Activated naive CD8-positive, alpha-beta T cell treated with anti-CD3 and anti-CD28 coated beads, Interleukin-2, amount 10 ng/mL, durations not matched to agents 7 days and 5 days (primary cell): ENCODE measurements at regions not wholly inside any gene's neighbourhood (a gene's known extent, or its start where the extent isn't known, plus 50 kb on each side); places are given as distances from the start of the nearest gene placed in this dataset.

Source experiments
- ATAC-seq: fragments of 150-1000 bp; cut with Tn5 transposase; one replicate; pipeline ENCODE4 v1.10.0; 2021; ENCODE audit warnings: low read depth, moderate library complexity
- POLR2A ChIA-PET: fragments of 350-600 bp; sonication (Branson Sonifier 250); formaldehyde crosslinking; loops from one replicate; lab custom pipeline; 2021; ENCODE audit warnings: antibody characterized with exemption; lab: Charles Lee
- DNase-seq: peaks from one replicate; pipeline ENCODE4 v3.0.0; 2021
- H3K27ac Mint-ChIP-seq: one replicate; pipeline ENCODE4 v1.8.0; 2022; ENCODE audit warnings: mild to moderate bottlenecking, mixed read lengths
- H3K27me3 Mint-ChIP-seq: one replicate; pipeline ENCODE4 v1.8.0; 2022; ENCODE audit warnings: mild to moderate bottlenecking, moderate library complexity, mixed read lengths
- H3K36me3 Mint-ChIP-seq: one replicate; pipeline ENCODE4 v1.8.0; 2021; ENCODE audit warnings: mild to moderate bottlenecking, mixed read lengths
- H3K4me1 Mint-ChIP-seq: one replicate; pipeline ENCODE4 v1.8.0; 2021; ENCODE audit warnings: mixed read lengths
- H3K4me3 Mint-ChIP-seq: one replicate; pipeline ENCODE4 v1.8.0; 2022; ENCODE audit warnings: mild to moderate bottlenecking, moderate library complexity, mixed read lengths
- H3K9me3 Mint-ChIP-seq: one replicate; pipeline ENCODE4 v1.8.0; 2021; ENCODE audit warnings: mixed read lengths

GRCh38 chr2:128495996-128496547, 177.4 kb upstream of the HS6ST1 start:
- Mint-ChIP-seq H3K4me1 (no peaks in the 10 kb centered on the region), H3K9me3 (no peaks in the 10 kb centered on the region), H3K27me3 (peaks cover 2% of the 10 kb centered on the region), H3K4me3 (no peak overlapping the region), H3K27ac (no peak overlapping the region), H3K36me3 (no peaks in the 10 kb centered on the region)
- no peak for DNase-seq
- POLR2A ChIA-PET = no interaction called here
- ATAC-seq = no peak

DNA sequence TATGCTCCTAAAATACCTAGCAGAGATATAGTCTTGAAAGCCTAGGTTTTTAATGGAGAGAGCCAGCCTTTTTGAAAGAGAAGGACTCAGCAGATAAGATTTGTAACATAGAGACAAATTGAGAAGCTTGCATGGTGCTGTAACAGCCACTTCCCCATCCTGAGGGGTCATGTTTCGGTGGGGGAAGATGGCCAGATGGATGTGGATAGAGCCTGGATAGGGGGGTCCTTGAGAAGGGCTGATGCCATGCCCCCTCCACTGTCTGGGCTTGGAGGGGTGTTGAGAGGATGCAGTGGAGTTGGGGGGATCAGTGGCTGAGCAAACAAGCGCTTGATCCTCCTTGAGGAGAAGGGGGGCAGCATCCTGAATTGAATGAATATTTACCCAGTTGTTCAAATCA, 178.0 kb upstream of the HS6ST1 start:
- POLR2A ChIA-PET = no interaction called here
- Mint-ChIP-seq H3K27ac (no peak overlapping the region), H3K27me3 (peaks cover 2% of the 10 kb centered on the region), H3K36me3 (no peaks in the 10 kb centered on the region), H3K9me3 (no peaks in the 10 kb centered on the region), H3K4me3 (no peak overlapping the region), H3K4me1 (no peaks in the 10 kb centered on the region)
- ATAC-seq = no peak
- no peak for DNase-seq

GRCh38 chr2:128497461-128497860, 178.8 kb upstream of the HS6ST1 start:
- ATAC-seq (no peak), DNase-seq (no peak)
- H3K4me1 Mint-ChIP-seq = no peaks in the 10 kb centered on the region
- no peak overlapping the region for H3K27ac Mint-ChIP-seq
- POLR2A ChIA-PET = no interaction called here
- peaks cover 6% of the 10 kb centered on the region for H3K27me3 Mint-ChIP-seq
- H3K4me3 Mint-ChIP-seq = no peak overlapping the region
- H3K9me3 Mint-ChIP-seq = no peaks in the 10 kb centered on the region
- no peaks in the 10 kb centered on the region for H3K36me3 Mint-ChIP-seq

DNA sequence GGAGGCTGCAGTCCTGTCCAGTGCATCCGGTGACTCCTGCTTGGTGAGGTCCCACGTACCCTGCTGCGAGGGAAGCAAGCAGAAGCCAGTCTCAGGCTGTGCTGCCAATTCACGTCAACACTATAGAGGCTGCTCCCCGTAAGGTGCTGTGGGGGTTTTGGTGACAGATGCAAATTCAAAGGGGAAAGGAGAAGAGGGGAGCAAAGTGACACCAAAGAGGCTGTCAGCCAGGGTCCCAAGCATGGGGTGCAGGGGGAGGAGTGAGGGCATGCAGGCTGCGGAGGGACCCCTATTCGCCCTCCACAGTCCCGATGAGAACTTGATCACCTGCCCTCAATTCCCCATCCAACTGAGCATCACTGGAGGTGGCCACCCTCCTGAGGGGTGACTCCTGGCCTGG, 179.4 kb upstream of the HS6ST1 start:
- Mint-ChIP-seq H3K36me3 (no peaks in the 10 kb centered on the region), H3K4me1 (no peaks in the 10 kb centered on the region), H3K4me3 (no peak overlapping the region), H3K27me3 (peaks cover 6% of the 10 kb centered on the region), H3K9me3 (no peaks in the 10 kb centered on the region), H3K27ac (no peak overlapping the region)
- ATAC-seq (no peak), DNase-seq (no peak)
- POLR2A ChIA-PET = no interaction called here

DNA sequence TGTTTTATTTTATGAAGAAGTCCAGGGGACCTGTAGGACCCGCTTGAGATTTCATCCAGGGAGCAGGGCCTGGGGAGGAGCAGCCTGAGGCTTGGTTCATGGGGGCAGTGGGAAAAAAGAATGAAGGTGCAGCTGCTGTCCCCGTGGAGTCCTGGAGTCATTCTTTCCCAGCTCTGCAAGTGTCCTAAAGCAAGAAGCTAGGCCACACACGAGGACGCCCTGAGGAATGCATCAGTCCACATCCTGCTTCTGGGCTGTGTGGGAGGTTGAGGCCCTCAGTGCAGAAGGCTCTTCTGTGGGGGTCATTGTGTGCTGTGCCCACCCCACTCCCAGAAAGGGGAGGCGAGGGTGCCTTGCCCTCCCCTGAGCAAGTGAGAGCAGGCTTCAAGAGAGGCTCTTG, 179.9 kb upstream of the HS6ST1 start:
- Mint-ChIP-seq H3K9me3 (no peaks in the 10 kb centered on the region), H3K4me3 (no peak overlapping the region), H3K4me1 (no peaks in the 10 kb centered on the region), H3K27ac (no peak overlapping the region), H3K36me3 (no peaks in the 10 kb centered on the region), H3K27me3 (peaks cover 6% of the 10 kb centered on the region)
- POLR2A ChIA-PET = no interaction called here
- DNase-seq (no peak), ATAC-seq (no peak)

DNA sequence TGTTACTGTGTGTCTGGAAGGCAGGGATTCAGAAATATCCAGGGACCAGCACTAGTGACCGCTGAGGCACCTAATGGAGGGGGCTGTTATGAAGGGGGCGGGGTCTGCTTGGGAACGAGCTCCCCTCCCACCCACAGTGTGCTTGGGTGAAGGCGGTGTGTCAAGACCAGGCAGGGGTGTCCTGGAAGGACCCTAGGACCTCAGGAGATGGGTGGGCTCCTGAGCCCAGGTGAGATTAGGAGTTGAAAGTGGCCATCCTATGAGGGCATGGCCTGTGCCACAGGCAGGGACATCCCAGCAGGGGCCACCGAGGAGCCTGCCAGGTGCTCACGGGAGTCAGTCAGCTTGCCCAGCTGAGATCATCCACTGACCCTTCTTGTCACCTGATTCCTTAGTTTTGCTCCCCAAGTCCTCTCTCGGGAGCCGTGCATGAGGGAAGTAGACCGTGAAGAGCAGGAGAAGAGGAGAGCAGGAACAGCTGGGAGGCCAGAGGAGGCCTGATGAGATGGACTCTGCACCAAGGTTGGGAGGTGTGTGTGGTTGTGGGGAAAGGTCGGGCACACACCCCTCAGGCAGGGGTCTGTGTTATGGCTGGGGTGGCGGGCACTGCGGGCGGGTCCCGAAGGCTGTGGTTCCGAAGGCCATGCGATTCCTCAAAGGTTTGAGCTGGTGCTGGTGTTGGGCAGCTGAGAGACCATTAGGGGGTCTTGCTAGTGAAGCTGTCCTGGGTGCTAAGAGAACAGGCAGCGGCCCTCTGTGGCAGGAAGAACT, 180.9 kb upstream of the HS6ST1 start:
- DNase-seq (no peak), ATAC-seq (no peak)
- Mint-ChIP-seq H3K9me3 (no peaks in the 10 kb centered on the region), H3K36me3 (no peaks in the 10 kb centered on the region), H3K27me3 (peaks cover 6% of the 10 kb centered on the region), H3K4me1 (no peaks in the 10 kb centered on the region), H3K4me3 (no peak overlapping the region), H3K27ac (no peak overlapping the region)
- POLR2A ChIA-PET = no interaction called here

- Mint-ChIP-seq H3K4me1 (no peaks in the 10 kb centered on the region), H3K36me3 (no peaks in the 10 kb centered on the region), H3K27ac (no peak overlapping the region), H3K27me3 (peaks cover 6% of the 10 kb centered on the region), H3K9me3 (no peaks in the 10 kb centered on the region), H3K4me3 (no peak overlapping the region)
- no peak for DNase-seq
- POLR2A ChIA-PET = no interaction called here
- no peak for ATAC-seq
These were observed 181.6 kb upstream of the HS6ST1 start for GRCh38 chr2:128500138-128500800.

DNA sequence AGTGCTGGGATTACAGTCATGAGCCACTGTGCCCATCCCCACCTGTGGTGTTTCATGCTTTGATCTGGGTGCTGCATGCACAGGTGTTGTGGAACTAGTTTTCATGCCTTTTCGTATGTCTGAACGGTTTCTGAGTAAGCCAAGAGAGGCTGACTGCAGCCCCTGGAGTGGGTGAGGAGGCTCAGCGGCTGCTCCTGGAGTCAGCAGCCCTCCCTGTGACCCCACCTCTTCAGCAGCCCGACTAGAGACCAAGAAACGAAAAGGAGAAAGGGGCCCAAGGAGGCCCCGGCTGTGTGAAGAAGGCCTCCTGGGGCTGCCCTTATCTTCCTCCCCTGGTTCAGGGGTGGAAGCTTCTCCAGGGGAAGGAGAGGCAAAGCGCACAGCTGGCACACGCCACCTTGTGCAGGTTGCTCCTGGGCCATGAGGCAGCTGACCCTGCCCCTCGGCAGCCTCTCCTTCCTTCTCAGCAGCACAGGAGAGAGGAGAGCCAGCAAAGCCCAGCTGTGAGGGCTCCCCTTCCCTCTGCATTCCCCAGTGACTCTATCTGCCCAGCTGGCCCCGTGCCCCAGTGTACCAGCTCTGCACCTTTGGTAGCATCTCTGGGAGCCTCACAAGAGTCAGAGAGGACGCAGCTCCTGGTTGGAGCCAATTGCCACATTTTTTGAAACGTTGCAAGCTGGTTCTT, 182.5 kb upstream of the HS6ST1 start:
- POLR2A ChIA-PET = no interaction called here
- Mint-ChIP-seq H3K27me3 (peaks cover 6% of the 10 kb centered on the region), H3K36me3 (no peaks in the 10 kb centered on the region), H3K4me3 (no peak overlapping the region), H3K9me3 (no peaks in the 10 kb centered on the region), H3K4me1 (no peaks in the 10 kb centered on the region), H3K27ac (no peak overlapping the region)
- ATAC-seq (no peak), DNase-seq (no peak)

GRCh38 chr2:128501700-128502099, 183.0 kb upstream of the HS6ST1 start:
- Mint-ChIP-seq H3K4me1 (no peaks in the 10 kb centered on the region), H3K27me3 (peaks cover 6% of the 10 kb centered on the region), H3K9me3 (no peaks in the 10 kb centered on the region), H3K36me3 (no peaks in the 10 kb centered on the region), H3K27ac (no peak overlapping the region), H3K4me3 (no peak overlapping the region)
- DNase-seq (no peak), ATAC-seq (no peak)
- POLR2A ChIA-PET = no interaction called here

- POLR2A ChIA-PET = no interaction called here
- no peak overlapping the region for H3K27ac Mint-ChIP-seq
- H3K36me3 Mint-ChIP-seq = no peaks in the 10 kb centered on the region
- no peaks in the 10 kb centered on the region for H3K9me3 Mint-ChIP-seq
- ATAC-seq = no peak
- DNase-seq = no peak
- peaks cover 6% of the 10 kb centered on the region for H3K27me3 Mint-ChIP-seq
- no peaks in the 10 kb centered on the region for H3K4me1 Mint-ChIP-seq
- no peak overlapping the region for H3K4me3 Mint-ChIP-seq
These were observed 183.5 kb upstream of the HS6ST1 start for GRCh38 chr2:128502200-128502599.

- no peaks in the 10 kb centered on the region for H3K4me1 Mint-ChIP-seq
- POLR2A ChIA-PET = no interaction called here
- DNase-seq (no peak), ATAC-seq (no peak)
- no peaks in the 10 kb centered on the region for H3K36me3 Mint-ChIP-seq
- no peaks in the 10 kb centered on the region for H3K9me3 Mint-ChIP-seq
- H3K27ac Mint-ChIP-seq = no peak overlapping the region
- H3K27me3 Mint-ChIP-seq = peaks cover 6% of the 10 kb centered on the region
- no peak overlapping the region for H3K4me3 Mint-ChIP-seq
These were observed 184.1 kb upstream of the HS6ST1 start for GRCh38 chr2:128502638-128503246.

DNA sequence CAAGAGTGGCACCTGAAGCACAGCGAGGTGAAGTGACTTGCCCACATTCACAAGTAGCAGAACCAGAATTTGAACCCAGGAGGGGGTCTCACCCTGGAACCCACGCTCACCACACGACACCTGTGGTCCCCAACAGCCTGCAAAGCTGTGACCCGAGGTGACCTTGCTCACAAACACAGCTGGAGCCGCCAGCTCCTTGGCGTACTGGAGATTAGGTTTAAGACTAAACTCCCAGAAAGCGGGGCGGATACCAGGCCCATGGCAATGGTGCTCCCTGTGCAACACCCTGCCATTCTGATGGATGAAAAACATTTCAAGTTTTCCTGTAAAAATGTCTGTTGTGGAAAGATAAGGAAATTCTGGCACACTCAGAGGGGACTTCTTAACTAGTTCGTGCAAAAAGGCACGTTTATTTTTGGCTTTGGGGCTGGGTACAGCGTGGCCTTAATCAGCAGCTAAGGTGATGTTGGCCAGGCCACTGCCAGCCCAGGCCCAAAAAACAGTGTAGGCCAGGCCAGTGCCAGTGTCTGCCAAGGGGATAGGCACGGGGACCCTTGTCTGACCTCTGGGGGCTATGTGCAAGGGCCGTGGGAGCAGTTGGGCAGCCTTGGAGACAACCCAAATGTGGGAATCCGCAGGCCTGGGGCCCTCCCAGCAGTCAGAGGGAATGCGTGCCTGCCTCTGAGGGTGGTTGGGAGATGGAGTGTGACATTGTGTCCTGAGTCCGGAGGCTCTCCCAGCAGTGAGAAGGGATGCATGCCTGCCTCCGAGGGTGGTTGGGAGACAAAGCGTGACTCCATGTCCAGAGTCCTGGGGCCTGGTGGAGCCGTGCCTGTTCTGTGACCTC, 185.0 kb upstream of the HS6ST1 start:
- POLR2A ChIA-PET = interaction anchor here (0.6 kb wide), 1 partner anchor 1268 kb away, joined by 4 read pairs; no protein-coding TSS in a partner anchor
- DNase-seq = no peak
- no peak for ATAC-seq
- Mint-ChIP-seq H3K27me3 (peaks cover 9% of the 10 kb centered on the region), H3K9me3 (no peaks in the 10 kb centered on the region), H3K27ac (no peak overlapping the region), H3K36me3 (no peaks in the 10 kb centered on the region), H3K4me3 (no peak overlapping the region), H3K4me1 (no peaks in the 10 kb centered on the region)
